Kidney (tissue), 13 donors: ENCODE measurements at regions not wholly inside any gene's neighbourhood (a gene's known extent, or its start where the extent isn't known, plus 50 kb on each side); places are given as distances from the start of the nearest gene placed in this dataset.

ENCODE experiments used
- DNase-seq, 5 donors: peaks; one replicate each; pipeline ENCODE4 v3.0.0-alpha.2; 2013 to 2020
- FAIRE-seq: peaks from 2 replicates; lab custom pipeline; 2012; peaks lifted over from hg19 to GRCh38; lab: Jason Lieb, UNC
- H3K27ac ChIP-seq, 2 donors: one replicate each; pipeline ENCODE4 v1.7.0; 2013; ENCODE audit warnings: low read depth in 2 of 2, low read length in 2 of 2, inconsistent platforms in 1 of 2
- H3K27me3 ChIP-seq: one replicate; pipeline ENCODE4 v1.7.1; 2013; ENCODE audit warnings: low read length, inconsistent platforms; ENCODE audit not compliant: control insufficient read depth, insufficient read depth
- H3K36me3 ChIP-seq, 3 donors: one replicate each; pipeline versions ENCODE4 v1.7.0 to v1.7.1; 2013; ENCODE audit warnings: low read length in 3 of 3, control low read depth in 1 of 3, inconsistent platforms in 1 of 3; ENCODE audit not compliant: insufficient read depth in 3 of 3, control insufficient read depth in 2 of 3
- H3K4me1 ChIP-seq, 3 donors: one replicate each; pipeline versions ENCODE4 v1.7.0 to v1.7.1; 2013; ENCODE audit warnings: low read length in 3 of 3, inconsistent platforms in 1 of 3, low read depth in 1 of 3; ENCODE audit not compliant: control insufficient read depth in 2 of 3, insufficient read depth in 2 of 3
- H3K4me3 ChIP-seq, 3 donors: one replicate each; pipeline versions ENCODE4 v1.7.0 to v1.8.1; 2013; ENCODE audit warnings: low read length in 3 of 3, control low read depth in 1 of 3, inconsistent platforms in 1 of 3
- H3K9ac ChIP-seq, 3 donors: one replicate each; pipeline versions ENCODE4 v1.7.0 to v1.7.1; 2013; ENCODE audit warnings: low read length in 3 of 3, control low read depth in 1 of 3, inconsistent platforms in 1 of 3
- H3K9me3 ChIP-seq, 3 donors: one replicate each; pipeline versions ENCODE4 v1.7.0 to v1.7.1; 2013; ENCODE audit warnings: low read length in 3 of 3, control low read depth in 1 of 3, inconsistent platforms in 1 of 3; ENCODE audit not compliant: control insufficient read depth in 2 of 3, insufficient read depth in 1 of 3
- intact Hi-C: fragments of 100-400 bp; cut with DNase I; formaldehyde crosslinking; loops from one replicate; pipeline ENCODE4 v1.11.1; 2022
- TF ChIP-seq, protein P1 (sequence below): IDR thresholded peaks from 3 replicates; pipeline ENCODE4 v1.5.1; 2012; ENCODE audit warnings: mild to moderate bottlenecking, moderate library complexity, borderline replicate concordance; ENCODE audit not compliant: insufficient read depth; ENCODE audit errors: extremely low read depth
- donor health status: control.
- donor health status: control.
- donor health status: control.
- donor health status: control.
- donor health status: control.
- donor health status: DM: yes; HTN: yes; CAD: no.
- donor health status: Normal renal cell carcinoma (clear cell type).

DNA sequence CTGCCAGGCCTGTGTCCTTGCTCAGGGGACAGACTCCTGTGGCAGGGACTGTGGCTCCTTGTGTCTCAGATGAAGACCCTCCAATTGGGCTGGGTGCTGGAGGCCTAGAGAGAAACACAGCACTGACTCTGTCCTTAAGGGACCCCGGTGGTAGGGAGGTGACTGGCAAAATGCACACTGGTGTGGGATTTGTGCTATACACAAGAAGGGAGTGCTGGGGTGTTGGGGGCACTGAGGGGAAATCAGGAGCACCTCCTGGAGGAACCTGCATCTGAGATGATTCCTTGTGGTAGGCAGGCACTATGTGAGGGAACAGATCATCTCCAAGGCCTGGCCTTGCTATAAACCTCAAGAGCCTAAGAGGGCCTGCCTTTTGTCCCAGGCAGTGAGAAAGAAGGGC, 149.2 kb downstream of the RPS24 start:
- no peak for DNase-seq
- Histone ChIP-seq H3K36me3 (no peaks in the 10 kb centered on the region), H3K9me3 (no peaks in the 10 kb centered on the region), H3K4me1 (no peaks in the 10 kb centered on the region), H3K27me3 (no peaks in the 10 kb centered on the region), H3K27ac (no peak overlapping the region), H3K4me3 (no peak overlapping the region), H3K9ac (no peak overlapping the region)
- TF ChIP-seq, protein P1, sequence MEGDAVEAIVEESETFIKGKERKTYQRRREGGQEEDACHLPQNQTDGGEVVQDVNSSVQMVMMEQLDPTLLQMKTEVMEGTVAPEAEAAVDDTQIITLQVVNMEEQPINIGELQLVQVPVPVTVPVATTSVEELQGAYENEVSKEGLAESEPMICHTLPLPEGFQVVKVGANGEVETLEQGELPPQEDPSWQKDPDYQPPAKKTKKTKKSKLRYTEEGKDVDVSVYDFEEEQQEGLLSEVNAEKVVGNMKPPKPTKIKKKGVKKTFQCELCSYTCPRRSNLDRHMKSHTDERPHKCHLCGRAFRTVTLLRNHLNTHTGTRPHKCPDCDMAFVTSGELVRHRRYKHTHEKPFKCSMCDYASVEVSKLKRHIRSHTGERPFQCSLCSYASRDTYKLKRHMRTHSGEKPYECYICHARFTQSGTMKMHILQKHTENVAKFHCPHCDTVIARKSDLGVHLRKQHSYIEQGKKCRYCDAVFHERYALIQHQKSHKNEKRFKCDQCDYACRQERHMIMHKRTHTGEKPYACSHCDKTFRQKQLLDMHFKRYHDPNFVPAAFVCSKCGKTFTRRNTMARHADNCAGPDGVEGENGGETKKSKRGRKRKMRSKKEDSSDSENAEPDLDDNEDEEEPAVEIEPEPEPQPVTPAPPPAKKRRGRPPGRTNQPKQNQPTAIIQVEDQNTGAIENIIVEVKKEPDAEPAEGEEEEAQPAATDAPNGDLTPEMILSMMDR = no peak
- intact Hi-C loops = no loop called here
- no peak for FAIRE-seq

DNA sequence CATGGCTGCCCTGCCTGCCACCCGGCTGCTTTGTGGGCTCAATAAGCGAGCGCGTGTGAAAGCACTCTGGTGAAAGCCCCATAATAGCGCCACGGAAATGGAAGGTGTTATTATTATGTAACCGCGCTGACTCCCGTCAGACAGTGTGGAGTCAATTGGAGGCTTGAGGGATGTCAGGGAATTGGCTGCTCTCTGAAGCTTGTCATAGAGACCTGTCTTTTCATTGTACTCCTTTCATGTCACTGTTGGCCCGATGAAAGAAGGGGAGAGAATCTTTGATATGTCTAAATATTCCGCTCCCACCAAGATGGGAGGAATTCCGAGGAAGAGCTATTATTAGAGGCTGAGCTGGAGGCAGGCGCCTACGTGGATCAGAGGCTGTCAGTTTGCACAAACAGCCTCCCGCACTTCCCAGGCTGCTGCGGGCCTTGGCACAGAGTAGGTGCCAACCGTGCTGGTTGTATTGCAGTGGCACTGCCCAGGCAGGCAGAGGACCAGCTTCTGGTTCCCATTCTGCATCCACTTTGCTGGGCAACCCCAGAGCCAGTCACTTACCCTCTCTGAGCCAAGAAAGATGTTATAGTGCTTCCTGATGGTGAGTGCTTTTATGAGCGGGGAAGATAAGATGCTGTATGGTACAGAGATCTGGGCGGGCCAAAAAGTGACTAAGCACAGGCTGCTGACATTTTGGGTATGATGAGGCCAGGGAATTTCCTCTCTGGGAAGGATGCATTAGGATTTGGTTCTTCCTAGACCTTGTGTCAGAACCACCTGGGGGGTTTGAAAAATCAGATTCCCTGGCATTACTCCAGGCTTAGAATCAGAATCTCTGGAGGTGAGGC, 151.4 kb downstream of the RPS24 start:
- Histone ChIP-seq H3K4me3 (no peak overlapping the region), H3K9me3 (no peaks in the 10 kb centered on the region), H3K9ac (no peak overlapping the region), H3K4me1 (no peaks in the 10 kb centered on the region), H3K27me3 (no peaks in the 10 kb centered on the region), H3K27ac (no peak overlapping the region), H3K36me3 (no peaks in the 10 kb centered on the region)
- TF ChIP-seq, protein P1 = no peak
- intact Hi-C loops = no loop called here
- DNase-seq = no peak
- FAIRE-seq = no peak

DNA sequence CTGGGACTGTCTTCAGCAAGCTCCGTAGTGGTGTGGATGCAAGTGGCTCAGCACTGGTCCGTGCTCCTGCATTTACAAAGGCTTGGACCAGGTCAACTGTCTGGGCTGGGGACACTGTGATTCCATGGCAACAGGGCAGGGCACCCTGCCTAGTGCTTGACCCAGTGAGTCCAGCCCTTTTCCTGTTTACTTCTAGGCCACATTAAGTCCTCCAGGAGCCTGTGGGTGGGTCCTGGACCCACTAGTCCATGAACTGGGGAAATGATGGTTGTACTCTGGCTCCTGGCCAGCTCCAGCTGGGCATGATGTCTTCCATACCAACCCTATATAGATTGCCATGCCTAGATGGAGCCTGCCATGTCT, 152.0 kb downstream of the RPS24 start:
- TF ChIP-seq, protein P1 = no peak
- H3K9me3 ChIP-seq = no peaks in the 10 kb centered on the region

More for the DNA sequence above, 152.0 kb downstream of the RPS24 start:
- H3K4me3 ChIP-seq = no peak overlapping the region
- intact Hi-C loops = no loop called here
- no peaks in the 10 kb centered on the region for H3K27me3 ChIP-seq
- no peak overlapping the region for H3K9ac ChIP-seq
- DNase-seq (peak in 1 of 5 donors; percentile 81), FAIRE-seq (no peak)
- no peak overlapping the region for H3K27ac ChIP-seq
- no peaks in the 10 kb centered on the region for H3K36me3 ChIP-seq
- no peaks in the 10 kb centered on the region for H3K4me1 ChIP-seq
